Transverse colon (tissue), 4 donors: ENCODE measurements at regions not wholly inside any gene's neighbourhood (a gene's known extent, or its start where the extent isn't known, plus 50 kb on each side); places are given as distances from the start of the nearest gene placed in this dataset.

Experiments
- CTCF ChIP-seq, 5 experiments: fragments of 200-600 bp in 3 of 5; fragments of 450-650 bp in 2 of 5; sonication (generic) in 3 of 5; IDR thresholded peaks; 1 replicate in 2 of 5; 2 replicates in 3 of 5; pipeline ENCODE4 v1.5.1; 2016 to 2017; ENCODE audit warnings: antibody characterized with exemption in 5 of 5, inconsistent platforms in 3 of 5, mild to moderate bottlenecking in 2 of 5, moderate library complexity in 1 of 5
- POLR2A ChIP-seq: fragments of 450-650 bp; IDR thresholded peaks from one replicate; pipeline ENCODE4 v1.6.1; 2016; ENCODE audit warnings: antibody characterized with exemption, mild to moderate bottlenecking, moderate library complexity
- POLR2AphosphoS5 ChIP-seq, 3 donors: sonication (generic); formaldehyde crosslinking; IDR thresholded peaks; one replicate each; pipeline ENCODE4 v1.6.1; 2016; ENCODE audit warnings: antibody characterized with exemption in 3 of 3

GRCh38 chr4:178136736-178137345 is 694.6 kb upstream of the AGA start:
- TF ChIP-seq CTCF (IDR thresholded peaks at IDR 0.05), result no peak
- TF ChIP-seq POLR2A, result no peak
- TF ChIP-seq POLR2AphosphoS5 (IDR thresholded peaks at IDR 0.05), result no peak
